ENCODE measurements at regions not wholly inside any gene's neighbourhood (a gene's known extent, or its start where the extent isn't known, plus 50 kb on each side); places are given as distances from the start of the nearest gene placed in this dataset.

DNA sequence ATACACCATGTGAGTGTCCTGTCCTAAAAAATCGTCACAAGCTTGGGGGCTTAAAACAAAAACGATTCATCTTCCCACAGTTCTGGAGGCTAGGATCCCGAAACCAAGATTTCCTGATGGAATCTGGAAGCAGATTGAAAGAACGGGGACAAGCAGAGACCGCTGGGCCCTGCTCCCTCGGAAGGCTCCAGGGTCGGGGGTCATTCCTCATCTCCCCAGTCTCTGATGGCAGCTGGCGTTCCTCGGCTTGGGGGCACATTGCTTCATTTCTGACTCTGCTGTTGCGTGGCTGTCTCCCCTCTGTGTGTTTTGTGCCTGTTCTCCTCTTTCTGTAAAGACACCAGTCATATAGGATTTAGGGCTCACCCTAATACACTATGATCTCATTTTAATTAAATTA is 114.2 kb upstream of the TMPRSS2 start:
- no peaks in the 10 kb centered on the region for H3K4me1 Mint-ChIP-seq
- Histone ChIP-seq H3K4me3 (ENCODE audit: low read length) (no peak overlapping the region), H3K9me3 (ENCODE audit: control insufficient read depth, low read length) (no peaks in the 10 kb centered on the region), H3K4me1 (ENCODE audit: control insufficient read depth, insufficient read depth, low read length) (no peaks in the 10 kb centered on the region), H3K27ac (ENCODE audit: low read depth, low read length) (no peak overlapping the region), H3K27me3 (ENCODE audit: control insufficient read depth, insufficient read depth, low read length, poor library complexity, severe bottlenecking) (no peaks in the 10 kb centered on the region), H3K9ac (ENCODE audit: extremely low read depth, low read length, poor library complexity, severe bottlenecking) (no peak overlapping the region), H3K36me3 (ENCODE audit: control insufficient read depth, insufficient read depth, low read length) (no peaks in the 10 kb centered on the region)
- H3K9me3 Mint-ChIP-seq = peaks cover 7% of the 10 kb centered on the region
- no peaks in the 10 kb centered on the region for H3K36me3 Mint-ChIP-seq (ENCODE audit: low read depth)
- DNase-seq = no peak
- no peak overlapping the region for H3K4me3 Mint-ChIP-seq
- H3K27me3 Mint-ChIP-seq (ENCODE audit: insufficient read depth) = no peaks in the 10 kb centered on the region
- 92 to 97% methylated on average over 10 of the region's 10 CpGs for WGBS, 2 experiments (ENCODE audit: insufficient coverage in 1 of 2, insufficient read length in 1 of 2)
- TF ChIP-seq, protein P1, sequence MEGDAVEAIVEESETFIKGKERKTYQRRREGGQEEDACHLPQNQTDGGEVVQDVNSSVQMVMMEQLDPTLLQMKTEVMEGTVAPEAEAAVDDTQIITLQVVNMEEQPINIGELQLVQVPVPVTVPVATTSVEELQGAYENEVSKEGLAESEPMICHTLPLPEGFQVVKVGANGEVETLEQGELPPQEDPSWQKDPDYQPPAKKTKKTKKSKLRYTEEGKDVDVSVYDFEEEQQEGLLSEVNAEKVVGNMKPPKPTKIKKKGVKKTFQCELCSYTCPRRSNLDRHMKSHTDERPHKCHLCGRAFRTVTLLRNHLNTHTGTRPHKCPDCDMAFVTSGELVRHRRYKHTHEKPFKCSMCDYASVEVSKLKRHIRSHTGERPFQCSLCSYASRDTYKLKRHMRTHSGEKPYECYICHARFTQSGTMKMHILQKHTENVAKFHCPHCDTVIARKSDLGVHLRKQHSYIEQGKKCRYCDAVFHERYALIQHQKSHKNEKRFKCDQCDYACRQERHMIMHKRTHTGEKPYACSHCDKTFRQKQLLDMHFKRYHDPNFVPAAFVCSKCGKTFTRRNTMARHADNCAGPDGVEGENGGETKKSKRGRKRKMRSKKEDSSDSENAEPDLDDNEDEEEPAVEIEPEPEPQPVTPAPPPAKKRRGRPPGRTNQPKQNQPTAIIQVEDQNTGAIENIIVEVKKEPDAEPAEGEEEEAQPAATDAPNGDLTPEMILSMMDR (conservative IDR thresholded peaks at IDR 0.05) = no peak
- H3K27ac Mint-ChIP-seq = no peak overlapping the region

DNA sequence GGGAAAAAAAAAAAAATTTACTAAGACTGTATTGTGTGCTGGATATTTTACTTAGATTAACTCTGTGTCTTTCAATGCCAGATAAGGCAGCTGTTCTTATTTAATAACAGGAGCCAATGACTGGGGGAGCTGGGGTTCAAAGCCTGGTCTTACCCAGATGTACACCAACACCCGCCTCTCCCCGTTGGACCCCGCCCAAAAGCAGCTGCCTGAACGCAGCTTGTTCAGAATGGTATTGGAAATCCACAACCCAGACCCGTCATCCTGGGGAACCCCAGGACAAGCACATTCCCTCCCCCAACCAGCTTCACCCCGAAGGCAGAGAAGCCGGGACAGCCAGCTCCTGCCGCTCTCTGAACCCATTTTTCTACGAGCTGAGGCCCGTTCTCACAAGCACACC is 113.6 kb upstream of the TMPRSS2 start:
- peaks cover 5% of the 10 kb centered on the region for H3K4me1 Mint-ChIP-seq
- H3K9me3 ChIP-seq (ENCODE audit: control insufficient read depth, low read length) = no peaks in the 10 kb centered on the region
- 88 to 91% methylated on average over 7 to 10 of the region's 10 CpGs for WGBS, 2 experiments (ENCODE audit: insufficient coverage in 1 of 2, insufficient read length in 1 of 2)
- no peak overlapping the region for H3K27ac Mint-ChIP-seq
- H3K27me3 Mint-ChIP-seq (ENCODE audit: insufficient read depth) = no peaks in the 10 kb centered on the region
- H3K36me3 Mint-ChIP-seq (ENCODE audit: low read depth) = no peaks in the 10 kb centered on the region
- H3K4me3 ChIP-seq (ENCODE audit: low read length) = no peak overlapping the region
- H3K27ac ChIP-seq (ENCODE audit: low read depth, low read length) = no peak overlapping the region
- H3K36me3 ChIP-seq (ENCODE audit: control insufficient read depth, insufficient read depth, low read length) = no peaks in the 10 kb centered on the region
- H3K9me3 Mint-ChIP-seq = peaks cover 7% of the 10 kb centered on the region
- no peak for DNase-seq
- H3K9ac ChIP-seq (ENCODE audit: extremely low read depth, low read length, poor library complexity, severe bottlenecking) = no peak overlapping the region
- no peaks in the 10 kb centered on the region for H3K27me3 ChIP-seq (ENCODE audit: control insufficient read depth, insufficient read depth, low read length, poor library complexity, severe bottlenecking)
- no peaks in the 10 kb centered on the region for H3K4me1 ChIP-seq (ENCODE audit: control insufficient read depth, insufficient read depth, low read length)
- TF ChIP-seq, protein P1 (conservative IDR thresholded peaks at IDR 0.05) = no peak
- no peak overlapping the region for H3K4me3 Mint-ChIP-seq

DNA sequence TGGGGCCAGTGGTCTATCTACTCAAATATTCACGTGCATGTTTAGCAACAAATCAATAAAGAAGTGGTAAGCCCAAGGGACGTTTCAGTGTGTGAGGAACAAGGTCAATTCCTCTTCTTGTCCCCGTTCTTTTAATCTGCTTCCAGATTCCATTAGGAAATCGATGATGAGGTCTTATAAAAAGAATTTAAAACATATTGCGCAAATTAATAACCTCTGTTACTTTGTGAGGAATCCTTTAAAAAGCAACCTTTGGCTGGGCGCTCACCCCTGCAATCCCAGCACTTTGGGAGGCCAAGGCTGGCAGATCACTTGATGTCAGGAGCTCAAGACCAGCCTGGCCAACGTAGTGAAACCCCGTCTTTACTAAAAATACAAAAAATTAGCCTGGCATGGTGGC is 113.0 kb upstream of the TMPRSS2 start:
- Histone ChIP-seq H3K9ac (ENCODE audit: extremely low read depth, low read length, poor library complexity, severe bottlenecking) (no peak overlapping the region), H3K27me3 (ENCODE audit: control insufficient read depth, insufficient read depth, low read length, poor library complexity, severe bottlenecking) (no peaks in the 10 kb centered on the region), H3K4me1 (ENCODE audit: control insufficient read depth, insufficient read depth, low read length) (peaks cover 3% of the 10 kb centered on the region), H3K9me3 (ENCODE audit: control insufficient read depth, low read length) (no peaks in the 10 kb centered on the region), H3K36me3 (ENCODE audit: control insufficient read depth, insufficient read depth, low read length) (no peaks in the 10 kb centered on the region), H3K4me3 (ENCODE audit: low read length) (no peak overlapping the region), H3K27ac (ENCODE audit: low read depth, low read length) (no peak overlapping the region)
- Mint-ChIP-seq H3K36me3 (ENCODE audit: low read depth) (no peaks in the 10 kb centered on the region), H3K27ac (no peak overlapping the region), H3K4me1 (peaks cover 6% of the 10 kb centered on the region), H3K4me3 (no peak overlapping the region), H3K27me3 (ENCODE audit: insufficient read depth) (no peaks in the 10 kb centered on the region), H3K9me3 (peaks cover 7% of the 10 kb centered on the region)
- TF ChIP-seq, protein P1 (conservative IDR thresholded peaks at IDR 0.05) = no peak
- WGBS, 2 experiments (ENCODE audit: insufficient coverage in 1 of 2, insufficient read length in 1 of 2) = 85 to 88% methylated on average over 8 of the region's 8 CpGs
- DNase-seq = no peak
